OCI-LY1 (cell line): ENCODE measurements at regions not wholly inside any gene's neighbourhood (a gene's known extent, or its start where the extent isn't known, plus 50 kb on each side); places are given as distances from the start of the nearest gene placed in this dataset.

ENCODE experiments used
- H2AFZ ChIP-seq: fragments of 200-600 bp; sonication (generic), shearing (Covaris generic); 2 replicates; pipeline ENCODE4 v1.6.0; 2014; ENCODE audit warnings: antibody characterized with exemption, mild to moderate bottlenecking, low read length
- H3F3A ChIP-seq: fragments of 200-600 bp; sonication (generic), shearing (Covaris generic); 2 replicates; pipeline ENCODE4 v1.6.0; 2014; ENCODE audit warnings: mild to moderate bottlenecking, antibody characterized with exemption, low read length, moderate library complexity; ENCODE audit not compliant: insufficient read depth
- H3K27ac ChIP-seq: fragments of 200-600 bp; sonication (generic); 2 replicates; pipeline ENCODE4 v1.5.1; 2014; ENCODE audit warnings: low read length, mixed run types, mild to moderate bottlenecking, low read depth; ENCODE audit not compliant: poor library complexity, severe bottlenecking
- H3K27me3 ChIP-seq: fragments of 200-600 bp; sonication (generic); 2 replicates; pipeline ENCODE4 v1.6.0; 2014; ENCODE audit warnings: antibody characterized with exemption, mild to moderate bottlenecking, low read length, moderate library complexity; ENCODE audit not compliant: insufficient read depth
- H3K36me3 ChIP-seq: fragments of 200-600 bp; sonication (generic); 2 replicates; pipeline ENCODE4 v1.6.1; 2014; ENCODE audit warnings: mild to moderate bottlenecking, antibody characterized with exemption, low read length, moderate library complexity, mixed read lengths; ENCODE audit not compliant: insufficient read depth
- H3K4me1 ChIP-seq: fragments of 200-600 bp; sonication (generic); 2 replicates; pipeline ENCODE4 v1.5.1; 2014; ENCODE audit warnings: mild to moderate bottlenecking, low read length, moderate library complexity; ENCODE audit not compliant: insufficient read depth, severe bottlenecking
- H3K4me2 ChIP-seq: fragments of 200-600 bp; sonication (generic), shearing (Covaris generic); 2 replicates; pipeline ENCODE4 v1.6.1; 2014; ENCODE audit warnings: low read length
- H3K4me3 ChIP-seq: fragments of 200-600 bp; sonication (generic); 2 replicates; pipeline ENCODE4 v1.5.1; 2014; ENCODE audit warnings: low read length, low read depth, mild to moderate bottlenecking, mixed read lengths; ENCODE audit not compliant: poor library complexity, severe bottlenecking
- H3K79me2 ChIP-seq: fragments of 200-600 bp; shearing (Covaris generic); 2 replicates; pipeline ENCODE4 v1.6.1; 2016; ENCODE audit warnings: mixed run types, low read length, mixed read lengths; ENCODE audit not compliant: insufficient read depth
- H3K9ac ChIP-seq: fragments of 200-600 bp; sonication (generic), shearing (Covaris generic); 2 replicates; pipeline ENCODE4 v1.6.1; 2014; ENCODE audit warnings: mild to moderate bottlenecking, low read length, mixed read lengths
- H3K9me2 ChIP-seq: fragments of 200-600 bp; sonication (generic), shearing (Covaris generic); 2 replicates; pipeline ENCODE4 v1.6.1; 2014; ENCODE audit warnings: low read depth, mild to moderate bottlenecking, low read length, mixed read lengths
- H3K9me3 ChIP-seq: fragments of 200-600 bp; shearing (Covaris generic); 2 replicates; pipeline ENCODE4 v1.6.1; 2014; ENCODE audit warnings: low read length, mixed read lengths
- H4K20me1 ChIP-seq: fragments of 200-600 bp; sonication (generic), shearing (Covaris generic); 2 replicates; pipeline ENCODE4 v1.6.0; 2016; ENCODE audit warnings: mild to moderate bottlenecking, low read length; ENCODE audit not compliant: insufficient read depth
- CTCF ChIP-seq: fragments of 200-600 bp; sonication (generic), shearing (Covaris generic); IDR thresholded peaks from 2 replicates; pipeline ENCODE4 v1.5.1; 2017; ENCODE audit warnings: mild to moderate bottlenecking, antibody characterized with exemption, low read length, moderate library complexity, mixed read lengths
- EZH2 ChIP-seq: fragments of 200-600 bp; sonication (generic), shearing (Covaris generic); IDR thresholded peaks from 2 replicates; pipeline ENCODE4 v1.8.0; 2017; ENCODE audit warnings: borderline replicate concordance, mixed run types, mild to moderate bottlenecking, antibody characterized with exemption, low read length, moderate library complexity, mixed read lengths

DNA sequence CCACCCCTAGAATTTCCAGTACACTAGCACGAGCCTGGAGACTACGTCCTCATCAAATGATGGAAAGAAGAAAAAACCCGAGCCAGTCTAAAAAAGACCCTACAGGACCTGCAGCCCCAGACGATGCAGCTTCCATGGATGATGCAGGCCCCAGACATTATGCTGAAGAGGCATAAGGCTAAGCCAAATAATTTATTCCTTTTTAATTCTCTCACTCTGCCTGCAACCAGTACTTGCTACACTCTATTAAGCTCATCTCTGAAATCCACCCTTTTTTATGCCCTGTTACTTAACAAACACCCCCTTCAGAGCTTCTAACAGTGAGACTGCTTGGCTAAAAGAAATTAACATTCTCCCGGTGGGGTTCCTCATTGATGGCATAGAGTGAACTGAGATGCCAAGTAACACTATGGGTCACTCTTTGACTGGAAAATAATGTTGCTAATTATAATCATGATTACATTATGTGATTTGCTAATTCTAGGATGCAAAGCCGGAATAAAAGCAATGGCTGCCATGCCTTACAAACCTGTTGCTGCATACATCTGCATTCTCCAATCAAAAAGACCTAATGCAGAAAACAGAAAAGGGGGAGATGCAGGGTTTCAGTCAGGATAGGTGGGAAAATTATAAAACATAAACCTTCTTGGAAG, 1462.4 kb downstream of the UQCRFS1 start:
- Histone ChIP-seq H3K9me2 (no peaks in the 10 kb centered on the region), H3K27me3 (no peaks in the 10 kb centered on the region), H3K9ac (no peak overlapping the region)

GRCh38 chr19:27748551-27749152, 1464.3 kb downstream of the UQCRFS1 start:
- H3K4me2 ChIP-seq = no peak overlapping the region
- H3K4me3 ChIP-seq = no peak overlapping the region
- H3K27me3 ChIP-seq = no peaks in the 10 kb centered on the region
- no peaks in the 10 kb centered on the region for H3K9me2 ChIP-seq
- no peak overlapping the region for H2AFZ ChIP-seq
- H3K9me3 ChIP-seq = no peaks in the 10 kb centered on the region
- H3F3A ChIP-seq = no peaks in the 10 kb centered on the region
- TF ChIP-seq EZH2 (no peak), CTCF (no peak)
- H3K4me1 ChIP-seq = no peaks in the 10 kb centered on the region
- H3K9ac ChIP-seq = no peak overlapping the region
- no peaks in the 10 kb centered on the region for H3K36me3 ChIP-seq
- H3K79me2 ChIP-seq = no peaks in the 10 kb centered on the region
- no peaks in the 10 kb centered on the region for H4K20me1 ChIP-seq
- H3K27ac ChIP-seq = no peak overlapping the region

More for the DNA sequence above, 1462.4 kb downstream of the UQCRFS1 start:
- no peaks in the 10 kb centered on the region for H3K9me3 ChIP-seq
- H3K27ac ChIP-seq = no peak overlapping the region
- H3K79me2 ChIP-seq = no peaks in the 10 kb centered on the region
- no peak overlapping the region for H3K4me2 ChIP-seq
- no peak overlapping the region for H2AFZ ChIP-seq
- H3K4me3 ChIP-seq = no peak overlapping the region
- H3K4me1 ChIP-seq = no peaks in the 10 kb centered on the region
- TF ChIP-seq CTCF = no peak
- no peak for TF ChIP-seq EZH2
- no peaks in the 10 kb centered on the region for H3K36me3 ChIP-seq
- no peaks in the 10 kb centered on the region for H3F3A ChIP-seq
- H4K20me1 ChIP-seq = no peaks in the 10 kb centered on the region

GRCh38 chr19:27746691-27747380, 1466.1 kb downstream of the UQCRFS1 start:
- Histone ChIP-seq H3K4me2 (no peak overlapping the region), H3K27me3 (no peaks in the 10 kb centered on the region), H3K9me3 (no peaks in the 10 kb centered on the region), H3K36me3 (no peaks in the 10 kb centered on the region), H3K9ac (no peak overlapping the region), H3K79me2 (no peaks in the 10 kb centered on the region), H2AFZ (no peak overlapping the region), H3K9me2 (no peaks in the 10 kb centered on the region), H3F3A (no peaks in the 10 kb centered on the region), H3K27ac (no peak overlapping the region), H3K4me3 (no peak overlapping the region), H3K4me1 (no peaks in the 10 kb centered on the region), H4K20me1 (no peaks in the 10 kb centered on the region)
- TF ChIP-seq EZH2 (no peak), CTCF (peak; percentile 23; the same call in 1 of the 2 replicates)
